22Rv1 (cell line): ENCODE measurements at regions not wholly inside any gene's neighbourhood (a gene's known extent, or its start where the extent isn't known, plus 50 kb on each side); places are given as distances from the start of the nearest gene placed in this dataset.

Experiments
- ZFX ChIP-seq: fragments of 450-650 bp; IDR thresholded peaks from 2 replicates; pipeline ENCODE4 v1.6.1; 2017; ENCODE audit warnings: antibody characterized with exemption, borderline replicate concordance
- TF ChIP-seq, protein P1 (sequence below): fragments of 450-650 bp; IDR thresholded peaks from 2 replicates; pipeline ENCODE4 v1.5.1; 2017; ENCODE audit warnings: mild to moderate bottlenecking

DNA sequence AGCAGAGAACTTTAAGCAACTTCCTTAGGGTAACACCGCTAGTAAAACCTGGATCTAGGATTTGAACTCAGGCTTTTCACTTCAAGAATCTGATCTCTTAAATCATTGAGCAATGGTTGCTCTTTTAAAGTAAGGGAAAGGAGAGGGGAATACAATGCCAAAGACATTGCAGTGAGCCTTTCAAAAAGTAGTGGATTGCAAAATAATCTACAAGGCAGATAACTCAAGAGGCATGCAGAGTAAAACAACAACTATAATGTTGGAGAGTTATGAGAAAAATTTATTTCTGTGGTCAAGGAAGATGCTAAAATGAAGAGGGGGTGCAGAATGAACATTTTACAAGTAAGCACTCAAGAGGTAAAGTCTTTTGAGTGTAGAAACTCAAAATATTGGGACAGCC lies 432.6 kb downstream of the C12orf50 start:
- TF ChIP-seq, protein P1, sequence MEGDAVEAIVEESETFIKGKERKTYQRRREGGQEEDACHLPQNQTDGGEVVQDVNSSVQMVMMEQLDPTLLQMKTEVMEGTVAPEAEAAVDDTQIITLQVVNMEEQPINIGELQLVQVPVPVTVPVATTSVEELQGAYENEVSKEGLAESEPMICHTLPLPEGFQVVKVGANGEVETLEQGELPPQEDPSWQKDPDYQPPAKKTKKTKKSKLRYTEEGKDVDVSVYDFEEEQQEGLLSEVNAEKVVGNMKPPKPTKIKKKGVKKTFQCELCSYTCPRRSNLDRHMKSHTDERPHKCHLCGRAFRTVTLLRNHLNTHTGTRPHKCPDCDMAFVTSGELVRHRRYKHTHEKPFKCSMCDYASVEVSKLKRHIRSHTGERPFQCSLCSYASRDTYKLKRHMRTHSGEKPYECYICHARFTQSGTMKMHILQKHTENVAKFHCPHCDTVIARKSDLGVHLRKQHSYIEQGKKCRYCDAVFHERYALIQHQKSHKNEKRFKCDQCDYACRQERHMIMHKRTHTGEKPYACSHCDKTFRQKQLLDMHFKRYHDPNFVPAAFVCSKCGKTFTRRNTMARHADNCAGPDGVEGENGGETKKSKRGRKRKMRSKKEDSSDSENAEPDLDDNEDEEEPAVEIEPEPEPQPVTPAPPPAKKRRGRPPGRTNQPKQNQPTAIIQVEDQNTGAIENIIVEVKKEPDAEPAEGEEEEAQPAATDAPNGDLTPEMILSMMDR = no peak
- TF ChIP-seq ZFX = no peak
